GM12892 (cell line): ENCODE measurements at regions not wholly inside any gene's neighbourhood (a gene's known extent, or its start where the extent isn't known, plus 50 kb on each side); places are given as distances from the start of the nearest gene placed in this dataset.
"Not testable (repeated sequence)": the region's sequence is repeated elsewhere in the genome, so short reads cannot be mapped to it uniquely, and the experiment has no call there.

Source experiments
- DNase-seq: peaks from one replicate; pipeline ENCODE4 v3.0.0; 2011; ENCODE audit not compliant: insufficient read length
- FAIRE-seq: peaks from 2 replicates; lab custom pipeline; 2011; peaks lifted over from hg19 to GRCh38; lab: Jason Lieb, UNC
- POLR2A ChIP-seq: IDR thresholded peaks from 2 replicates; pipeline ENCODE4 v1.6.1; 2011; ENCODE audit warnings: low read depth, low read length, control low read depth
- POLR2AphosphoS5 ChIP-seq: IDR thresholded peaks from 2 replicates; pipeline ENCODE4 v1.6.1; 2011; ENCODE audit warnings: low read depth, low read length, control low read depth
- TAF1 ChIP-seq: IDR thresholded peaks from 2 replicates; pipeline ENCODE4 v1.6.1; 2011; ENCODE audit warnings: low read depth, mild to moderate bottlenecking, control low read depth, low read length, borderline replicate concordance

- FAIRE-seq (no peak), DNase-seq (no peak)
- TF ChIP-seq POLR2A = no peak
Observed at GRCh38 chrX:4668802-4669536, 955.5 kb upstream of the PRKX start.

- TF ChIP-seq TAF1 (no peak), POLR2A (no peak), POLR2AphosphoS5 (no peak)
- DNase-seq (no peak), FAIRE-seq (no peak)
Observed at GRCh38 chrX:4663085-4663484, 949.6 kb upstream of the PRKX start.

- DNase-seq (no peak), FAIRE-seq (no peak)
- no peak for TF ChIP-seq TAF1
- TF ChIP-seq POLR2A = no peak
- TF ChIP-seq POLR2AphosphoS5 = no peak
Observed at GRCh38 chrX:4661771-4662170, 948.3 kb upstream of the PRKX start.

DNA sequence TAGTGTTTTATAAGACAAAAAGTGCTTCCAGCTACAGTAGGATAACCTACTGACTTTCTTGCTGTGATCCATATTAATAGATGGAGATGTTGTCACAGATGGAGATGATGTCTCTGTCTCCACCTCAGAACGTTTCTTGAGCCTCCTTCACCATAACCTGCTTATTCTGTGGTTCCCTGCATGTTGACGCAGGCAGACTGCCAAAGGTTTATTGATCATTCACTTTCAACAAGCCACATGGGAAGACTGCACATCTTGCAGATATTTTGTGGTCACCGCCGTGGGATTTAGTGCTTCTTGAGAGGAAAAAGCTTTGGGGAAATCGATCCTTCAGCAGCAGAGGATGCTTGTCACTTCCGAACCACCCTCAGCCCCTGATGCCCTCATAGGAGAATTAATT, 943.0 kb upstream of the PRKX start:
- no peak for TF ChIP-seq TAF1
- no peak for TF ChIP-seq POLR2AphosphoS5
- DNase-seq (no peak), FAIRE-seq (no peak)

DNA sequence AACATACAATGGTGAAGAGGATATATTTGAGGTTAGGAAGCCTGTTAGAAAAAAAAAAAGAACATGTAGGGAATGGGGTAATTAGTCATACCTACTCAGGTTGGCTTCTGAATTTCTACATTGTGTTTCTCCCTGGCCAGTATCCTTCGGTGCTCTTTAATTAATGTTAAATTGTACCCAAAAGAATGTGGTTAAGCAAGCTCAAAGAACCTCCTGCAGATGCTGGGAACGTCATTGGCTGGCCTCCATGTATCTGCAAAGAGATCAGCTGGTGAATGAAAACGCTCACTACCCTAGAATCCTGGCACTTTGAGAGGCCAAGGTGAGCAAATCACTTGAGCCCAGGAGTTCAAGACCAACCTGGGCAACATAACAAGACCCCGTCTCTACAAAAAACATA, 942.3 kb upstream of the PRKX start:
- TF ChIP-seq POLR2A (no peak), TAF1 (no peak), POLR2AphosphoS5 (no peak)
- DNase-seq (no peak), FAIRE-seq (no peak)

DNA sequence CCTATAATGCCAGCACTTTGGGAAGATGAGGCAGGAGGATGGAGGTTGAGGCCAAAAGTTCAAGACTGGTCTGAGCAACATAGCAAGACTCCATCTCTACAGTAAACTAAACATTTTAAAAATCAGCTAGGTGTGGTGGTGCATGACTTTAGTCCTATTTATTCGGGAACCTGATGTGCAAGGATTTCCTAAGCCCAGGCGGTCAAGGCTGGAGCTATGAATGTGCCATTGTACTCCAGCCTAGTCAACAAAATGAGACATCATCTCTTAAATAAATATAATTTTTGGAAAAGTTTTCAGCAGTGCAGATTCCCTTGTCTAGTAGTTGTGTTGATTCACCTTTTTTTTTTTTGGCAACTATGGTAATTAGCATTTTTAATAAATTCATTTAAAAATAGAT, 928.7 kb upstream of the PRKX start:
- no peak for DNase-seq
- no peak for FAIRE-seq
- TF ChIP-seq POLR2AphosphoS5 = no peak
- TF ChIP-seq TAF1 = no peak
- TF ChIP-seq POLR2A = no peak

DNA sequence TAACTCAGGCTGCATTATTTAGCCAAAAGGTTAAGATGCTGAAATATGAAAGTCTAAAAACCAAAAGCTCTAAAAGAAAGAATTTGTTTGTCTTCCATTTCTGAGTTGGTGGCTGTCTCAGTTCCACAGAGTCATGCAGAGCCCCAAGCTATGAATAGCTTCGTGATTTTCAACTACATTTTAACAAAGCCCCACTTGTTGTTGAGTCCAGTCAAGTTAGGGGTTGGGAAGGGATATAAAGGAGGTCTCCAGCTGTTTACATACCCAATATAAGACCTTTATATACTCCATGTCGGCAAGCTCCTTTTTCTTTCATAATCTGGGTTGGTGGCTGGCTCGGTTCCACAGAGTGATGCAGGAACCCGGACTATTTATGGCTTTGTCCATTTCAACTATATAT, 924.6 kb upstream of the PRKX start:
- DNase-seq (no peak), FAIRE-seq (no peak)

DNA sequence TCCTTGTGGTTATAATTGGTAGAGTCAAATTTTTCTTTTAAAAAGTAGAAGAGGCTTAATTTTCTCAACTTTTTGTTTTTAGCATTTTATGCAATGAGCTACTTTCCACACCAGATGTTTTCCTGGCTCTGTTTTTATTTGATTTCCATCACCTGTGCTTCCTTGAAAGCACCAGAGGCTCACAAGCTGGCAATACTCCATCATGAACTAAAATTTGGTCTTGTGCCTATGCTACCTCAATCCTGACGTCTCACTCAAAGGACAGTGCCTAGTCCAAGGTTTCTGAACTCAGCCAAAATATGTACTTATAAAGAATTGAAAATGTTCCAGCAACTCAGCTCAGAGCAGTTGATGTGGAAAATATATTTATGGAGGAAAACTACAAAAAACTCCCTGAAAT, 914.0 kb upstream of the PRKX start:
- DNase-seq (no peak), FAIRE-seq (no peak)
- no peak for TF ChIP-seq TAF1
- no peak for TF ChIP-seq POLR2AphosphoS5
- no peak for TF ChIP-seq POLR2A

More for the DNA sequence above, 924.6 kb upstream of the PRKX start:
- TF ChIP-seq POLR2A (no peak), TAF1 (no peak), POLR2AphosphoS5 (no peak)

DNA sequence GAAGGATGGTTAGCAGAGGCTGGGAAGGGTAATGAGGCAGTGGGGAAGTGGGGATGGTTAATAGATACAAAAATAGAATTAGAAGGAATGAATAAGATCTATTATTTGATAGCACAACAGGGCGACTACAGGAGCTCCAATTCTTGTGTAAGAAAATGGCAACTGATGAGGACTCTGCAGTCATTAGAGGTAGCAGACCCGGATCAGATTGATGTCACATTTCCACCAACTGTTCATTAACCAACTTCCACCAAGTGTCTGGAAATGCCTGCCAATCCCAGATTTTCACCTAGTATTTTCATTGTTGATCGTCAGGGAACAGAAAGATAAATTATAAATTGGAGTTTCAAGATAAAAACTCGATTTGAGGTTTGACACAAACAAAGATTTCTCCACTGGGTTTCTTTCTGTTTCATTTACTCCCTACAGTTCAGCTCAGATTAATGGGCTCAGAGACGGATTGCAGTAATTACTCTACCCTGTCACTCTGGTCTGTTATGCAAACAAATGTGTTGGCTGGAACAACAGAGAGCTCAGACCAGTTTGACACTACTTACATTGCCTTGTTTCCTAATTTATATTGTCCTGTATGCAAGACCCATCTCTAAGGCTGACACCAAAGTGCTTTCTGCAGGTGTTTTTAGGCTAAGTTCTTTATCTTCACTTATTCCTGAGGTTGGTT, 909.2 kb upstream of the PRKX start:
- no peak for FAIRE-seq
- no peak for TF ChIP-seq POLR2AphosphoS5
- no peak for TF ChIP-seq POLR2A
- no peak for TF ChIP-seq TAF1
- DNase-seq = no peak

DNA sequence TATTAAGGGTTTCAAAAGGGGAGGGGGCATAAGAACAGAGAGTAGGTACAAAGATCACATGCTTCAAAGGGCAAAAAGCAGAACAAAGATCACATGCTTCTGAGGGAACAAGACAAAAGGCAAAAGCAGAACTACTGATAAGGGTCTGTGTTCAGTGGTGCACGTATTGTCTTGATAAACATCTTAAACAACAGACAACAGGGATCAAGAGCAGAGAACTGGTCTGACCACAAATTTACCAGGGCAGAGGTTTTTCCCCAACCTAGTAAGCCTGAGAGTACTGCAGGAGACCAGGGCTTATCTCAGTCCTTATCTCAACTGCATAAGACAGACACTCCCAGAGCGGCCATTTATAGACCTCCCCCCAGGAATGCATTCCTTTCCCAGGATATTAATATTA, 900.2 kb upstream of the PRKX start:
- not testable (repeated sequence) for FAIRE-seq, DNase-seq

DNA sequence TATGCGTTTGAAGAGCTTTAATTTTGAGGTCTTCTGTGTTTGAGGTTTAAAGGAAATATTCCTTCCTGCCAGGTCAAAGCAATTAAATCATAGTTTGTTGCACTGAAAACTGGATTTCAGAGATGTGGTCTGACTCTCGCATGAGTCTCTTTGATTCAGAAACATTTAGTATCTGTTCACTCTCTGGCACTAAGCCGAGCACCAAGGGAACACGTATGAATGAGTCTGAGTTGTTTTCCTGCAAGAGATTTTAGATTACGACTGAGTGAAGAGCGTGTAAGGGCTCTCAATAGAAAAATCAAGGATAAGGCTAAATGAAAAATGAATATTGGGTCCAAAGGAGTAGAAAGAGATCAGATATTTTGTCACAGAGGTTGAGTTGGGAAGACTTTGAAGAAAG, 875.4 kb upstream of the PRKX start:
- no peak for FAIRE-seq
- no peak for DNase-seq
- TF ChIP-seq POLR2AphosphoS5 (no peak), POLR2A (no peak), TAF1 (no peak)

DNA sequence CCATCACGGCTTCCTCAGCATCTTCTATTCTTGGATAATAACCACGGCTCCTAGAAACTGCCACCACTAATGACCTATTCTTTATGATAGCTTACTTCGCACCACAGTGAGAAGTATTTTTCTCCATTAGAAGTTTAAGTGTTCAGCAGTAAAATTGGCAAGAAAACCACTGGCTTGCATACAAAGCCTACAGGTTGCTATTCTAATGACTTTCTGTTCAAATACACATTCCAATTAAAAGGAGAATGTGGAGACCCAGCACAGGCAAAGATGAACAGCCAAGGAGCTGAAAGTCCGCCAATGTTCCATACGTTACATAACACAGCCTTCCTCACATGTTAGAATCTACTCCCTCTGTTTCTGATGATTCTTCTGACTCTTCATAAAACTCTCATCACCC, 875.0 kb upstream of the PRKX start:
- DNase-seq = no peak
- no peak for FAIRE-seq
- TF ChIP-seq TAF1 (no peak), POLR2AphosphoS5 (no peak), POLR2A (no peak)
